HL-60 (cell line): ENCODE measurements at regions not wholly inside any gene's neighbourhood (a gene's known extent, or its start where the extent isn't known, plus 50 kb on each side); places are given as distances from the start of the nearest gene placed in this dataset.

ENCODE experiments used
- DNase-seq, 2 experiments: peaks; one replicate each; pipeline ENCODE4 v3.0.0-alpha.2; 2010 to 2020; ENCODE audit warnings: low read depth in 1 of 2, low spot score in 1 of 2
- H3K27ac ChIP-seq: fragments of 250-450 bp; sonication (Bioruptor Pico); replicated peaks from 2 replicates; pipeline ENCODE4 v1.5.1; 2020; ENCODE audit warnings: mild to moderate bottlenecking, moderate library complexity
- H3K27me3 ChIP-seq: fragments of 250-450 bp; sonication (Bioruptor Pico); 2 replicates; pipeline ENCODE4 v1.5.1; 2021; ENCODE audit warnings: mild to moderate bottlenecking, moderate library complexity; ENCODE audit not compliant: insufficient read depth, poor library complexity, severe bottlenecking
- H3K4me3 ChIP-seq: replicated peaks from 2 replicates; pipeline ENCODE4 v1.5.1; 2011; ENCODE audit warnings: mild to moderate bottlenecking, control low read depth, low read length; ENCODE audit not compliant: insufficient read depth
- GABPA ChIP-seq: IDR thresholded peaks from 2 replicates; pipeline ENCODE4 v1.6.1; 2012; ENCODE audit warnings: low read depth
- POLR2AphosphoS5 ChIP-seq: IDR thresholded peaks from 2 replicates; pipeline ENCODE4 v1.6.1; 2012; ENCODE audit warnings: low read depth
- SPI1 ChIP-seq: IDR thresholded peaks from 2 replicates; pipeline ENCODE4 v1.6.1; 2012; ENCODE audit warnings: low read depth, mild to moderate bottlenecking, borderline replicate concordance
- TF ChIP-seq, protein P1 (sequence below): IDR thresholded peaks from one replicate; pipeline ENCODE4 v1.5.1; 2011; ENCODE audit warnings: low read length, control low read depth, inconsistent platforms; ENCODE audit not compliant: insufficient read depth
- TF ChIP-seq, protein P2 (sequence below): IDR thresholded peaks from 2 replicates; pipeline ENCODE4 v1.6.1; 2012; ENCODE audit warnings: low read depth; ENCODE audit not compliant: insufficient replicate concordance

DNA sequence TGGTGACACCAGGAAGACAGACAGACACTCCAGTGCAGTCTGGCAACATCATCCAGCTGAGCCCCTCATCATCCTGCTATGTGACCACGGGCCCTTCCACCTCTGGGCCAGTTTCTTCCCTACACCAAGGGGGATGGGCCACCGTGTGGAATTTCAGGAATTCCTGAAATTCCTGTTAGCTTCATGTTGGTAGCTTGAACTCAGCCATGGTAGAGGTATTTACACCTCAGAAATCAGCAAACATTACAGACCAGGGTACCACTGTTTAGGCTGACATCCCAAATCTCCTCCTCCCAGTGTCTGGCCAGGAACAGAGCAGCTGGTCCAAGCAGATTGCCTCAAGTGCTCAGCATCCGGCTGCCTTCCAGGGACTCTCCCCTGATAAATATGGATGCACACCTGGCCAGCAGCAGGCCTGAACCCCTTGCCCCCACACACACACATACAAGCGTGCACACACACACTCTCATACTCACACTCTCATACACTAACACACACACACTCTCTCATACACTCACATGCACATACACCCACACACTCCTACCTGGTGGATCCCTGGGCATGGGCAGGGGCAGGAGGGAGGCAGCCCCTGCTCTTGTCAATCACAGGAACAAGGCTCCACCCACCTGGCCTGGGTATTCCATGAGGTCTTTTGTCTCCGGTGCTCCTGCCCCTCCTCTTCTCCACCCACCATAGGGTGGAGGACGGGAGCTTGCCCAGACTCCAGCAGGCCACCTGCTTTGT lies 85.2 kb downstream of the BUD13 start:
- no peak overlapping the region for H3K27ac ChIP-seq
- DNase-seq: no peak
- H3K27me3 ChIP-seq: peaks cover 6% of the 10 kb centered on the region
- no peak overlapping the region for H3K4me3 ChIP-seq
- no peak for TF ChIP-seq POLR2AphosphoS5
- no peak for TF ChIP-seq SPI1
- TF ChIP-seq, protein P1, sequence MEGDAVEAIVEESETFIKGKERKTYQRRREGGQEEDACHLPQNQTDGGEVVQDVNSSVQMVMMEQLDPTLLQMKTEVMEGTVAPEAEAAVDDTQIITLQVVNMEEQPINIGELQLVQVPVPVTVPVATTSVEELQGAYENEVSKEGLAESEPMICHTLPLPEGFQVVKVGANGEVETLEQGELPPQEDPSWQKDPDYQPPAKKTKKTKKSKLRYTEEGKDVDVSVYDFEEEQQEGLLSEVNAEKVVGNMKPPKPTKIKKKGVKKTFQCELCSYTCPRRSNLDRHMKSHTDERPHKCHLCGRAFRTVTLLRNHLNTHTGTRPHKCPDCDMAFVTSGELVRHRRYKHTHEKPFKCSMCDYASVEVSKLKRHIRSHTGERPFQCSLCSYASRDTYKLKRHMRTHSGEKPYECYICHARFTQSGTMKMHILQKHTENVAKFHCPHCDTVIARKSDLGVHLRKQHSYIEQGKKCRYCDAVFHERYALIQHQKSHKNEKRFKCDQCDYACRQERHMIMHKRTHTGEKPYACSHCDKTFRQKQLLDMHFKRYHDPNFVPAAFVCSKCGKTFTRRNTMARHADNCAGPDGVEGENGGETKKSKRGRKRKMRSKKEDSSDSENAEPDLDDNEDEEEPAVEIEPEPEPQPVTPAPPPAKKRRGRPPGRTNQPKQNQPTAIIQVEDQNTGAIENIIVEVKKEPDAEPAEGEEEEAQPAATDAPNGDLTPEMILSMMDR: no peak
- TF ChIP-seq, protein P2, sequence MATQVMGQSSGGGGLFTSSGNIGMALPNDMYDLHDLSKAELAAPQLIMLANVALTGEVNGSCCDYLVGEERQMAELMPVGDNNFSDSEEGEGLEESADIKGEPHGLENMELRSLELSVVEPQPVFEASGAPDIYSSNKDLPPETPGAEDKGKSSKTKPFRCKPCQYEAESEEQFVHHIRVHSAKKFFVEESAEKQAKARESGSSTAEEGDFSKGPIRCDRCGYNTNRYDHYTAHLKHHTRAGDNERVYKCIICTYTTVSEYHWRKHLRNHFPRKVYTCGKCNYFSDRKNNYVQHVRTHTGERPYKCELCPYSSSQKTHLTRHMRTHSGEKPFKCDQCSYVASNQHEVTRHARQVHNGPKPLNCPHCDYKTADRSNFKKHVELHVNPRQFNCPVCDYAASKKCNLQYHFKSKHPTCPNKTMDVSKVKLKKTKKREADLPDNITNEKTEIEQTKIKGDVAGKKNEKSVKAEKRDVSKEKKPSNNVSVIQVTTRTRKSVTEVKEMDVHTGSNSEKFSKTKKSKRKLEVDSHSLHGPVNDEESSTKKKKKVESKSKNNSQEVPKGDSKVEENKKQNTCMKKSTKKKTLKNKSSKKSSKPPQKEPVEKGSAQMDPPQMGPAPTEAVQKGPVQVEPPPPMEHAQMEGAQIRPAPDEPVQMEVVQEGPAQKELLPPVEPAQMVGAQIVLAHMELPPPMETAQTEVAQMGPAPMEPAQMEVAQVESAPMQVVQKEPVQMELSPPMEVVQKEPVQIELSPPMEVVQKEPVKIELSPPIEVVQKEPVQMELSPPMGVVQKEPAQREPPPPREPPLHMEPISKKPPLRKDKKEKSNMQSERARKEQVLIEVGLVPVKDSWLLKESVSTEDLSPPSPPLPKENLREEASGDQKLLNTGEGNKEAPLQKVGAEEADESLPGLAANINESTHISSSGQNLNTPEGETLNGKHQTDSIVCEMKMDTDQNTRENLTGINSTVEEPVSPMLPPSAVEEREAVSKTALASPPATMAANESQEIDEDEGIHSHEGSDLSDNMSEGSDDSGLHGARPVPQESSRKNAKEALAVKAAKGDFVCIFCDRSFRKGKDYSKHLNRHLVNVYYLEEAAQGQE: no peak
- no peak for TF ChIP-seq GABPA

DNA sequence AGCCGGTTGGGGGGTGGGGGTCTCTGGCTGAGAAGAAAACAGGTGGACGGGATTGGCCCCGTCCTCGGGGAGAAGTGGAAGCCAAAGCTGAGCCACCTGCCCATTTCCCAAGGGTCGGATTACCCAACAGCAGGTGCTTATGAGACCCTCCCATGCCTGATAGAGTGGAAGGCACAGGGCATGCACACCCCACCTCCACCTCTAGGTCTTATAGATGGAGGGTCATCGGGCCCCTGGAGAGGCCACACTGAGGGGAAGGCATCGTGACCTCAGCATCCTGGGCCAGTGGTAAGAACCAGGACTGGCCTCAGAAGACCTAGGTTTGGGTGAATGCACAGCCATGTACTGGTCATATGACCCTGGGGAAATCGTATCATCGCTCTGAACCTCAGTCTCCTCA lies 85.9 kb downstream of the BUD13 start:
- H3K4me3 ChIP-seq: no peak overlapping the region
- DNase-seq: no peak
- TF ChIP-seq SPI1 (no peak), GABPA (no peak)
- H3K27ac ChIP-seq: no peak overlapping the region
- peaks cover 6% of the 10 kb centered on the region for H3K27me3 ChIP-seq

DNA sequence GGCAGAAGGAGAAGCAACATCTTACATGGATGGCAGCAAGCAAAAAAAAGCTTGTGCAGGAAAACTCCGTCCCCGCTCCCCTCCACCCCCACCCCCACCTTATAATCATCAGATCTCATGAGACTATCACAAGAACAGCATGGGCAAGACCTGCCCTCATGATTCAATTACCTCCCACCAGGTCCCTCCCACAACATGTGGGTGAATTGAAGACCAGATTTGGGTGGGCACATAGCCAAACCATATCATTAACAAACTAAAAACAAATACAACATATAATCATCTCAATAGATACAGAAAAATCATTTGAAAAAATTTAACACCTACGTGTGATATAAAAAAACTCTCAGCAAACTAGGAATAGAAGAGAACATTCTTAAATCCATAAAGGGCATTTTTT lies 88.8 kb downstream of the BUD13 start:
- H3K27ac ChIP-seq: no peak overlapping the region
- no peak overlapping the region for H3K4me3 ChIP-seq
- no peak for DNase-seq
- TF ChIP-seq GABPA (no peak), SPI1 (no peak), POLR2AphosphoS5 (no peak)
- TF ChIP-seq, protein P2: no peak
- TF ChIP-seq, protein P1: no peak
- peaks cover 6% of the 10 kb centered on the region for H3K27me3 ChIP-seq

DNA sequence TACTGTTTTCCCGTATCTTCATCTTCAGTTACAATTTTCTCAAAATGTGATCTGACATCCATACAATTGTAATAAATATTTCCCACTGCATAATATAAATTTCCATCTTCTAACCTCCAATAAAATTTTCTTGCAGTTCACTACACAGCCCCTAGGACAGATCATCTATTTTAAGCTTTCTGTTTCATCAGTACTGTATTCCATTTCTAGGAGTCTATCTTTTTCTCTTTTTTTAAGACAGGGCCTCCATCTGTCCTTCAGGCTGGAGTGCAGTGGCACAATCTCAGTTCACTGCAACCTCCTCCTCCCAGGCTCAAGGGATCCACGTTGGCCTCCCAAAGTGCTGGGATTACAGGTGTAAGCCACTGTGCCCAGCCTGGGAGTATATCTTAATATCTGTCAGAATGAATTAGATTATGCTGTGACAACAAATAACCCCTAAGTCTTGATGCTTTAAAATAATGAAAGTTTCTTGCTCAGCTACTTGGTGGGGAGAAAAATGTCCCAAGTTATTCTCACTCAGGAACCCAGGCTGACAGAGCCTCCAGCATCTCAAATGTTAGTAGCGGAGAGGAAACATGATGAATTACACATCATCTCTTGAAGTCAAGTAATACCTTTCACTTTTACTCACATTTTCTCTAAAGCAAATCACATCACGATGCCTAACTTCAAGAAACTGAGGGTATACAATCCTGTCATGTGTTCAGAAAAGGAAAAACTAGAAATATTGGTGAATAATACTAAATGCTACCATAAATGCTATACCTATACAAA lies 92.2 kb downstream of the BUD13 start:
- Histone ChIP-seq H3K27ac (no peak overlapping the region), H3K27me3 (peaks cover 6% of the 10 kb centered on the region), H3K4me3 (no peak overlapping the region)
- DNase-seq: no peak
- TF ChIP-seq POLR2AphosphoS5 (no peak), GABPA (no peak), SPI1 (no peak)
- TF ChIP-seq, protein P2: no peak
- TF ChIP-seq, protein P1: no peak
